Tibial nerve (tissue), 4 donors: ENCODE measurements at regions not wholly inside any gene's neighbourhood (a gene's known extent, or its start where the extent isn't known, plus 50 kb on each side); places are given as distances from the start of the nearest gene placed in this dataset.

ENCODE experiments used
- EP300 ChIP-seq, 2 donors: sonication (generic); formaldehyde crosslinking; IDR thresholded peaks; one replicate each; pipeline ENCODE4 v1.6.1; 2017; ENCODE audit warnings: antibody characterized with exemption in 2 of 2, mild to moderate bottlenecking in 1 of 2
- POLR2A ChIP-seq, 2 donors: fragments of 450-650 bp; IDR thresholded peaks; one replicate each; pipeline ENCODE4 v1.6.1; 2017; ENCODE audit warnings: antibody characterized with exemption in 2 of 2, mild to moderate bottlenecking in 2 of 2, moderate library complexity in 2 of 2
- TF ChIP-seq, protein P1 (sequence below), 5 experiments: fragments of 200-600 bp in 3 of 5; fragments of 450-650 bp in 2 of 5; sonication (generic) in 3 of 5; IDR thresholded peaks; one replicate each; pipeline ENCODE4 v1.5.1; 2016 to 2019; ENCODE audit warnings: antibody characterized with exemption in 5 of 5, mild to moderate bottlenecking in 3 of 5, moderate library complexity in 2 of 5

DNA sequence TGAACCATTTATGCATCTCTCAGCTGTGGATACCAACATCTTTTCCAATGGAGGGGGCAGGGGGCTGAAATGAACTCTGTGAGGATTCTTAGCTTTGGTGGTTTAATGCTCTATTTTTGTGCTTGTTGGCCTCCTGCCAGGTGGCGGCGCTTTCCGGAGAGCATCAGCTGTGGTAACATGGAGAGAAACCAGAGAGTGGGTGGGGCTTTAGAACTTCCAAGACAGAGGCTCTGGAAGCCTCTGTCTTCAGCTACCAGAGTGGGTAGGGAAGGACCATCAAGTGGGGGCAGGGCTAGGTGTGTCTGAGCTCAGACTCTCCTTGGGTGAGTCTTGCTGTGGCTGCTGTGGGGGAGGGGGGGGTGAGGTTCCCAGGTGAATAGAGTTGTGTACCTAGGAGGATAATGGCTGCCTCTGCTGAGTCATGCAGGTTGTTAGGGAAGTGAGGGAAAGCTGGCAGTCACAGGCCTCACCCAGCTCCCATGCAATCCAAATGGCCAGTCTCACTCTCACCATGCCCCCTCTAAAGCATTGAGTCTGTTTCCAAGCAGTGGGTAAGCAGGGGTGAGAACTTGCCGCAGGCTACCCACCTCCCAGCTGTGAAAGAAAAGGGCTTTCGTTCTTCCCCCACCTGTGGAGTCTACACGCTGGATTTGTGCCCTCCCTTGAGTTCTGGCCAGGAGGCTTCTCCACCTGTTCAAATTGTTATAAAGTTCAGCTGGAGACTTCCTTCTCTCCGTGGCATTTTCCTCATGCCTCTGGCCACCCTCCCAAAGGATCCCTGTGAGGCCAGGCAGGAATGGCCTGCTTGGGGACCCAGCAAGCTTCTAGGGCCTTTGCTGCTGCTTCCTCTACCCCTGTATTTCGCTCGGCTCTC, 527.0 kb downstream of the NEBL start:
- TF ChIP-seq, protein P1, sequence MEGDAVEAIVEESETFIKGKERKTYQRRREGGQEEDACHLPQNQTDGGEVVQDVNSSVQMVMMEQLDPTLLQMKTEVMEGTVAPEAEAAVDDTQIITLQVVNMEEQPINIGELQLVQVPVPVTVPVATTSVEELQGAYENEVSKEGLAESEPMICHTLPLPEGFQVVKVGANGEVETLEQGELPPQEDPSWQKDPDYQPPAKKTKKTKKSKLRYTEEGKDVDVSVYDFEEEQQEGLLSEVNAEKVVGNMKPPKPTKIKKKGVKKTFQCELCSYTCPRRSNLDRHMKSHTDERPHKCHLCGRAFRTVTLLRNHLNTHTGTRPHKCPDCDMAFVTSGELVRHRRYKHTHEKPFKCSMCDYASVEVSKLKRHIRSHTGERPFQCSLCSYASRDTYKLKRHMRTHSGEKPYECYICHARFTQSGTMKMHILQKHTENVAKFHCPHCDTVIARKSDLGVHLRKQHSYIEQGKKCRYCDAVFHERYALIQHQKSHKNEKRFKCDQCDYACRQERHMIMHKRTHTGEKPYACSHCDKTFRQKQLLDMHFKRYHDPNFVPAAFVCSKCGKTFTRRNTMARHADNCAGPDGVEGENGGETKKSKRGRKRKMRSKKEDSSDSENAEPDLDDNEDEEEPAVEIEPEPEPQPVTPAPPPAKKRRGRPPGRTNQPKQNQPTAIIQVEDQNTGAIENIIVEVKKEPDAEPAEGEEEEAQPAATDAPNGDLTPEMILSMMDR (IDR thresholded peaks at IDR 0.05): no peak
- no peak for TF ChIP-seq EP300 (IDR thresholded peaks at IDR 0.05)
- no peak for TF ChIP-seq POLR2A (IDR thresholded peaks at IDR 0.05)
